Activated CD4-positive, alpha-beta T cell treated with anti-CD3 and anti-CD28 coated beads for 1 hour (primary cell): ENCODE measurements at regions not wholly inside any gene's neighbourhood (a gene's known extent, or its start where the extent isn't known, plus 50 kb on each side); places are given as distances from the start of the nearest gene placed in this dataset.

Experiments used
- DNase-seq: peaks from one replicate; pipeline ENCODE4 v3.0.0-alpha.2; 2020

DNA sequence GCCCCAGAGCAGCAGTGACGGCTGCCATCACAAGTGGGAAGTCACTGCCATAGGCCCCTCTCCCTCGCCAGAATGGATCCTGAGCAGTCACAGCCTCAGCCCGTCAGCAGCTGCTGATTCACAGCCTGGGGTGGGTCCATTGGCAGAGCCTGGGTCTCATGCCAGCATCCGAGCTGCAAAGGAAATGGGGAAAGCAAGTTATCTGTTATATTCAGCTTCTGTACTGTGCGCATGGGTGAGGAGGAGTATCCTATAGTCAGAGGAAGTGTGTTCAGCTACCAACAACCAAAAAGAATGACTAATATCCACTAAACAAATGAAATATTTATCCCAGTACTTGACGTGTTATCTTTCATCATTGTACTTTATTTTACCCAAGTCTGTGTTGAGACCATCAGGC, 119.7 kb downstream of the RCN1 start:
- no peak for DNase-seq

- no peak for DNase-seq
These were observed 122.3 kb downstream of the RCN1 start for GRCh38 chr11:32213223-32213622.

DNA sequence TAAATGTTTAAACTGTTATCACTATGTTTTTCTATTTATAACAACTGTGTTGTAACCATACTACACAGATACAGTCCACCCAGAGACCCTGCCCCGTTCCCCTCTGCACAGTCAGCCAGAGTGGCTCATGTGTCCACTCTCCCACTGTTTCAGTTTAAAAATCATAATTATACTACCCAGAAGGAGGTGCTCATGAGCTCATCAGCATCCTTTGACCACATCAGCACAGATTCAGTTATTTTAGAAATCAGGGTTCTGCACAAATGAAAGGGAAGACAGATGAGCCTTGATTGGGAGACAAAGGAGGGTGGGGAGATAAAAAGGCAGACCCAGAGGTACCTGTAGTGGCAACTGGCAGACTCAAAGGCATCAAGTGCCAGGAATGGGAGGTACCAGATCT, 124.3 kb downstream of the RCN1 start:
- no peak for DNase-seq

DNA sequence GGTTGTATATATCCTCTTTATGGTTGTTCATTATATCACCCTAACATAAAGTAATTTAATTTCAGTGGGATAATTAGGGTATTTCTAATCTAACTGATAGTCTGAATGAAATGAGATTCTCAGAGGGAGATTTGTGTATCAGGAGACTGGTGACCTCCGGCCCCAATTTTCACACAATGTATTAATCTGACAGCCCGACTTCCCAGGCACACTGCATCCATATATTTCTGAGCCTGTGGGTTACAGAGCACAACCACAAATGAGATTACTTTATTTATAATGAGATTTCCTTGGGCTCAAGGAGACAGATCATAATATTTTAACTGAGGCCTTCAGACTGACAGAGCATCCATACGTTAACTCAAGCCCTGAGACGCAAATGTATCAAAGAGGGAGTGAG, 125.9 kb downstream of the RCN1 start:
- DNase-seq: no peak

DNA sequence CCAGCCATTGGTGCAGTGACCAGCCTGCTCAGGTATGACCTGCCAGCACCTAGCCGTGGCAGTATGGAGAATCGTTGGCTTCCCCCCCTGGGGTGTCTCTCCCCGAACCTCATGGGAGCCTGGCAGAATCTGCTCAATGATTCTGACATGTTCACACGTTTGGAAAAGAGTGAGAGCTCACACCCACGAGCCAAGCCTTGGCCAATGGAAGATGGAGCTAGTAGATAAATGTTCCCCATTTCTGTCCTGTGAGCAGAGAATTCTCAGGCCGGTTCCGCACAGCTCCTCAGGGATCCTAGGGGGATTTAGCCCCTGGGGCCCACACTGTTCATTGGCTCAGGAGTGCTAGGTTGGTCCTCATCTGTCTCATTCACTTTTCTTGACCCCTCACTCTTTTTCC, 128.4 kb downstream of the RCN1 start:
- no peak for DNase-seq

DNA sequence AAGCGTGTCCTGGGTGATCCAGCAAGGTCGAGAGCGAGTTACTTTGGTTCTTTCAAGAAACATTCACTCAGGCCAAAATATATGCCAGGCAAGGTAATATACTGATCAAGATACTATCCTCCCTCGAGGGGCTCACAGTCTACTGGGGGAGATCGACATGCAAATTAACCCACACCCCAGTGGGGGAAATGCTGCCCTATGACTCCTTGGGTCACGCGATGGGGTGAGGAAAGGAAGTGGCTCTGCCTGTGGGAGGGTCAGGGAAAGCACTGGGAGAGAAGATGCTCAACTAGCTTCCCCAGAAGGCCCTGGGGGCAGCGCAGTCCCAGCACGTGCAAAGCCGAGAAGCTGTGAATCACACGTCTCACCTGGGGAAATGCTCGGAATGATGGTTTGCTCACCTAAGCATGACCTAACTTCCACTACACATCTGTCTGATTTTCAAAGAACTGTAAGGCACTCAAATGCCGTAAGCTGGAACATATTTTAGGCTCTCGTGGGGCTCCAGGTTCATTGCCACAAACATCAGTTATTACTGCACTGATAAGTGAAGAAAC, 130.7 kb downstream of the RCN1 start:
- DNase-seq: no peak

DNA sequence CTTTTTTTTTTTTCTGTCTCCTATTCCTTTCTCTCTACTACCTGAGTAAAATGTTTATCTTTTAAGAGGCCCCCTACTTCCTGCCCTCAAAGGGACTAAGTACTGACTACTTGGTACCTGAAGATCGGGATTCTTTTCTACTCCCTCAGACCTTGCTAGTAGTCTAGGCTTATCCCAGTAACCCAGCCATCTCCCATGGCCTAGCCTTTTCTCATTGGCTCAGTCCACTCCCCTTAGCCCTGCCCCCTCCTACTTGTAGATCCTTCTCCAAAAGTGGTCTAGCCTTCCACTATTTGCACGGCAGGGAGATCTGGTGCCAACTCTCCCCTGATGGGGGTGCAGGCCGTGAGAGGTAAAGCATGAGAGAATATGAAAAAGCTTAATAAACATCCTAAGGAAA, 133.7 kb downstream of the RCN1 start:
- DNase-seq: no peak

DNA sequence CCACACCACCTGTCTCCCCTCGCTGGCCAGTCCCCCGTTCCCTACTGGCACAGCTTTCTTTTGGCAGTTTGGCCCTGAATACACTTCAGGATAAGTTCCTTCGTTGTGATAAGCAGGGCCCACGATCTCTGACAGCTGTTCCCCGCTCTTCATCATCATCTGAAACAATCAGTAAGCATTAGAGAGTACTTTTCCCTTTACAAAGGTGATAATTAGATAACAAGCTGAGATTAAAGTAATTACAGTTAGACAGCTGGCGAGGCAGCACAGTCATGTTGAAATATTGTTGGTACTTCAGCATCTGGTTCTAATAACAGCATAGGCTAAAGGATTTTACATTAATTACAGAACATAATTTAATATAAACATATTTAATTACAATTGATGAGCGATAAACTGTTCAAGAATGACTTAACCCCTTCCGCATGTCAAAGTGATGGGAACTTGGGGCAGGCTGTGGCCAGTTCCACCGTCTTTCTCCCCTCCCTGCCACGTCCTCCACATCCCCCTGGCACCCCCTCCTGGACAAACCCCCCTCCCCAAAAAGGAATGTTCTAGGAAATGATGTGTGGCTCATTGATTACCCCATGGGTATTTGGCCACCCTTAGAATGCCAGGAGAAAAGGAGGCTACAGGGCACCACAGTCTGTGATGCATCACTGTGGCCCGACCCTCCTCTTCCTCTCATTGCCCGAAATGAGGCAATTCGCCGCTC, 134.9 kb downstream of the RCN1 start:
- DNase-seq: no peak

DNA sequence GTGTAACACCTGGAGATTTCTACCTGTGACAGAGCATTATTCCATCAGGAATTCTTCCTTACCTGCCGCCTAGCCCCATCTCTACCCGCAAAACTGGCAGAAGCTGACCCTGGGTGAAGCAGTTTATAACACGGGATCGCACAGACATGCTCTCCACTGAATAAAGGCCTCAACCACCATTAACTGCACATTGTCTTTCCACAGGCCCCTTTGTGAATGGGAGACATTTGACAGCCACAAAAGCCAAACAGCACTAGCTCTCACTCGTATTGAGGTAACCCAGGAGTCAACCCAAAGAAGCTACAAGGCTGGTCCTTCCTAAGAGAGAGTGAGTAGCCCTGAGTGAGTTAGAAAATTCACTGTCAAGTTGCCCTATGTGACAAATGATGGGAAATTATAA, 135.6 kb downstream of the RCN1 start:
- no peak for DNase-seq

DNA sequence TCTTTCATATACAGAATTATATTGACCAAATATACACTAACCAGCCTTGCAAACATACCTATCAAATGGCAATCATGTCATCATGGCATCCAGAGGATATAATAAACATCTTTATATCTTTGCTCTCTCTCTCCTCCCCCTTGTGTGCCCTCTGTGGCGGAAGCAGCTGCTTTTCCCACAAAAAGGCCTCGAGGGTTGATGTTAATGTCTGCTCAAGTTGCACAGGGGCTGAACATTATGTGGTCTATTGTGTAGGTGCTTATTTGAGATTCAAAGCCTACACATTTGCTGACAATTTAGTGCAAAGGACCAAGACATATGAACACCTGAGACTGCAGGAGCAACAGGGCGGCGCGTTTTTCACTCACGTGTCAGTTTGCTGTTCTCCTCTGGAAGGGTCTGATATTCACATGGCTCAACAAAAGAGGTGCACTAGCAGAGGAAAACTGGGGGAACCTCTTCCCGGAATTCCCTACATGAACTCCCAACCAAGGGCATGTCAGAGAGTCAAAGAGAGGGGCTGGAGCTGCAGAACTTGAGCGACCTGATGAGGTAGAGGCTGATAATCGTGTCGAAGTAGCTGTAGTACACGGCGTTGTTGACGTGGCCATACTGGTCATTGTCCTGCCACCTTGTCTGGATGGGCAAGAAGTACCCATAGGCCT, 138.8 kb downstream of the RCN1 start:
- DNase-seq: no peak

DNA sequence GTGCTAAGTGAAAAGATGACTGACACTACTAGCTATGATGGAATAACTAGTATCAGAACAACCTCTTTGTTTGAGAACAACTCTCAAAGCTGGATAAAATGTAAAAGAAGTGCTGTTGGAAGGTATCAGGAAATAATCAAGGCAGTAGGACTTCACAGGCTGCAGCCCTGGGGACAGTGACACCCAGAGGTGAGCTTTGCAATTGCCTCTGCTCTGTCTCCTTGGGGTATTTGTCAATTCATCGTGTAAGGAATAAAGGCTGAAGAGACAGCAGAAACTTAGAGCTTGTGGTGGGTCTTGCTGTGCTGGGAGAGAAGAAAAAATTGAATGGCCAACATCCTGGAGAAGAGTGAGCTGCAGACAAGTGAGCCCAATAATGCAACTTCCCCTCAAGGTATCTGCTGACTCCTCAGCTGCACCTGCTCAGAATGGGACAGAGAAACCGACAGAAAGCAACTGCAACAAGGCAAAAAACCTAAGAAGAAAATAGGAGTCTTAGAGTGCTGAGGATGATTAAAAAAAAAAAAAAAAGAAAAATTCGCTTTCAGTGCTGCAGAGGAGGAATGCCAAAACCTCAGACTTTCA, 141.1 kb downstream of the RCN1 start:
- DNase-seq: no peak

DNA sequence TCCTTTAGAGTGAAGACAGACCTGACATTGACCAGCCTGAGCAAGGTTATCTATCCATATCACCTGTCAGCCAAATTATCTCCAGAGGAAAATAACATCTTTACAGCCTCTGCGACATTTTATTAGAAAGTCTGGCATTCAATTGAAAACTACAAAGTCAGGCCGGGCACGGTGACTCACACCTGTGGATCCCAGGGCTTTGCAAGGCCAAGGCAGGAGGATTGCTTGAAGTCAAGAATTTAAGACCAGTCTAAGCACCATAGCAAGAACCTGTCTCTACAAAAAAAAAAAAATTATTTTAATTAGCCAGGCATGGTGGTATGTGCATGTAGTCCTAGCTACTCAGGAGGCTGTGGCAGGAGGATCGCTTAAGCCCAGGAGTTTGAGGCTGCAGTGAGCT, 141.6 kb downstream of the RCN1 start:
- DNase-seq: no peak

DNA sequence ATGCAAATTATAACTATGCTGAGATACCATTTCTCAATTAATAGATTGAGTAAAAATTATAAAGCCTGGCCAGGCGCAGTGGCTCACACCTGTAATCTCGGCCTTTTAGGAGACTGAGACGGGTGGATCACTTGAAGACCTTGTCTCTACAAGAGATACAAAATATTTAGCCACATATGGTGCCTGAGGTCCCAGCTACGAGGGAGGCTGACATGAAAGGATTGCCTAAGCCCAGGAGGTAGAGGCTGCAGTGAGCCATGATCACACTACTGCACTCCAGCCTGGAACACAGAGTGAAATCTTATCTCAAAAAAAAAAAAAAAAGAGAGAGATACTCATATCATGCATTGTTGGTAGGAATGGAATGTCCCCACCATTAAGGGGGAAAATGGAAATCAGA, 142.4 kb downstream of the RCN1 start:
- no peak for DNase-seq

GRCh38 chr11:32233928-32234327, 143.1 kb downstream of the RCN1 start:
- DNase-seq: no peak

DNA sequence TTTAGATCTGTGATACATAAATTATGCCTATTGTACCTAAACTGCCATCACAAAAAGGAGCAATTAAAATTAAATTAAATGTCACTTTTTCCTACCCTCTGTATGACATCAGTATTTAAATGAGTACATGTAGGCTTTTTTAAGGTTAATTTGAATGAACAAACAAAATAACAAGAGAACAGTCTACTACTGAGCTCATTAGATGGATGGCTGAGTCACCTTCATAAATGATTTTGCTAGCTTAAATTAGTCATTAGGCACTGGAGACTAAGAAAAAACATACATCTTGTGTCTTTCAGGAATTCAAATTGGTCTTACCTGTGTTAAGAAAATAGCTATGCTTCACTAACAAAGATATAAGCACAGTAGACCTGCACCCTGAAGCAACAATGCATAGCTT, 153.6 kb downstream of the RCN1 start:
- DNase-seq: no peak

DNA sequence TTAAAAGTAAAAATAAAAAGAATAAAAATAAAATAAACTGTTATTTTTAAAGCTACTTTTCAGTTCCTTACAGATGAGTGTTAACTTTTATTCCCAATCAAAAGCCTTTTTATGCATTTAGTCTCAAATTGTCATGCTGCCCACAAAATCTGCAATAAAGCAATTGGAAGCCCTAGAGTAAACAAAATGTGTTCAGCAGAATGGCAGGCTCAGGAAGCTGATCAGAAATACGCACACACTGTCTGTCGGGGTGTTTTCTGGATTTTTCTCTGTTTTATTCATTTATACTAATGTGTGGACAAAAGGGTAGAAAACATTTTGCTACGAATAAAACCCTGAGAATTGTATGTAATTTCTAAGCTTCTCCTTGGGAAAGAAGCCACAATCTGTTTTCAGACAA, 162.8 kb downstream of the RCN1 start:
- DNase-seq: no peak

DNA sequence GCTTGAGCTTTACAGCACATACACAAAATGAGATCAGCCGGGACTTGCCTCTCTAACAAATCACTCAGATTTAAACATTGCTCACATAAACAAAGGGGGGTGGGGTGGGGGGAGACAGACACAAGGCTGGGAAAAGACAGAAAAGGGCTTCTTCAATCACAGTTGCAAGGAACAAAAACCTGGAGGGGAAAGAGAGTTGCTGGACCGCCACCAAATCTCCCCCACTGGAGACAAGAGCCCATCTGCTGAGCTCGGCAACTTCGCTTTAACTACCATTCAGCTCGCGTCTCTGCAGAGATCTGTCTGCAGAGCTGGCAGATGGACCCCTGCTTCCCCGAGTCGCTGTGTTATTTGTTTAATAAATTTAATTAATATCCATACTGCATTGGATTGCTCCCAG, 165.0 kb downstream of the RCN1 start:
- DNase-seq: no peak

- no peak for DNase-seq
These were observed 165.6 kb downstream of the RCN1 start for GRCh38 chr11:32256466-32256865.

DNA sequence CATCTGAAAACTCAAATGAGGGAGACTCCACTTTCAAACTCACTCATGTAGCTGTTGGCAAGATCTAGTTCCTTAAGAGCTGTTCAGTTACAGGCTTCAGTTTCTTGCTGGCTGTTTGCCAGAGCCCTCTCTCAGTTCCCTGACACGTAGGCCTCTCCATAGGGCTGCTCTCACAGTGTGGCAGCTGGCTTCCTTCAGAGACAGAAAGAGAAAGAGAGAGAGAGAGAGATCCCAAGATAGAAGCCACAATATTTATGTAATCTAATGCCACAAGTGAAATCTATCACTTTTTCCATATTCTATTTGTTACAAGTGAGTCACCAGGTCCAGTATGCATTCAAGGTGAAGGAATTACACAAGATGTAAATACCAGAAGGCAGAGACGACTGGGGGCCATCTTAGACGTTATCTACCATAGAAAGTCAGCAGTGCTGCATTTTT, 168.8 kb downstream of the RCN1 start:
- DNase-seq: no peak

DNA sequence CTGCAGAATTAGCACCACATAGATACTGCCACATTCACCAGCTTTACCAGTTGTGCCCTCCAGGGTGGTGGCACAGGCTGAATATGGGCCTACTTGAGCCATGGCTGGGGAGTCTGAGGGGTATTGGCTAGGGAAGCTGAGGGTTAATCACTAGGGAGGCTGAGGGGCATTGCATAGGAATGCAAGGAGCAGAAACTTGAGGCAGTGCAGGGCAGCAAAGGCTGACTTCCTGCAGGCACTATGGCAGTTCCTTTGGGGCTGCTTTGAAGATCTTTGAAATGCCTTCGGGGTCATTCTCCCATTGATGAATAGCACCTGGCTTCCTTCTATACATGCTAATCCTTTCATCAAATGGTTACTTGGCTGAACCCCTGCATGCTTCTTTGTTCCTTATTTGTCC, 171.5 kb downstream of the RCN1 start:
- no peak for DNase-seq

GRCh38 chr11:32265911-32266310, 169.4 kb downstream of the WT1 start:
- DNase-seq: no peak

- DNase-seq: no peak
These were observed 168.7 kb downstream of the WT1 start for GRCh38 chr11:32266601-32267000.

DNA sequence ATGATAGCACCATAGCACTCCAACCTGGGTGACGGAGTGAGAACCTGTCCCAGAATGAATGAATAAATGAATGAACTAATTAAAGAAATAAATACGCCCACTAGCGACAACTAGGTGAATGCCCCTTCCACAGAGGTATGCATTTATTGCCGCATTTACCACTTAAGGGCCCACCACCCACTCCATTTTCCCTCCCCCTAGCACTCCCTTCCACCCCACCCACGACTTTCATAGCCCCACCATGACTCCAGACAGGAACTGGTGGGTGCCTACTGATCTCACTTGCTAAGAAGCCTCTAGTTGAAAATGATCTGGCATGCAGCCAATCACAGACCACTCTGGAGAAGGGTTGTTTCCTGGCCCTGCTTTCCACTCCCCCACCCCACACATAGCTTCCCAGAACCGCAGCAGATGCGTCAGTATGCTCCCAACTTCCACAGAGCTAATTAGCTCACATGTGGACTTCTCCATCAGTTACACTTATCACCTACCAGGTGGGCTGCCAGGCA, 167.6 kb downstream of the WT1 start:
- no peak for DNase-seq

GRCh38 chr11:32273931-32274330, 161.4 kb downstream of the WT1 start:
- no peak for DNase-seq
